ENCODE measurements at regions not wholly inside any gene's neighbourhood (a gene's known extent, or its start where the extent isn't known, plus 50 kb on each side); places are given as distances from the start of the nearest gene placed in this dataset.

GRCh38 chr9:4381744-4382143, 81.9 kb upstream of the GLIS3 start:
- TF ChIP-seq CTCF (IDR thresholded peaks at IDR 0.05), result no peak
- no peak for DNase-seq
- Histone ChIP-seq H3K27ac (no peak overlapping the region), H3K36me3 (no peaks in the 10 kb centered on the region), H3K27me3 (peaks cover 0 to 3% (median 0%) of the 10 kb centered on the region in 7 donors), H3K9me3 (no peaks in the 10 kb centered on the region), H3K4me1 (no peaks in the 10 kb centered on the region), H3K4me3 (no peak overlapping the region)
- WGBS, 2 donors, result 65 to 80% methylated on average over 4 of the region's 4 CpGs
- no peak for ATAC-seq
- intact Hi-C loops (cut with DNase I), result loop anchor here (2.0 to 10.0 kb wide), 9 partner anchors 103 to 363 kb away; partner anchors contain the start of gene AK3 (in 3 of the 10)

DNA sequence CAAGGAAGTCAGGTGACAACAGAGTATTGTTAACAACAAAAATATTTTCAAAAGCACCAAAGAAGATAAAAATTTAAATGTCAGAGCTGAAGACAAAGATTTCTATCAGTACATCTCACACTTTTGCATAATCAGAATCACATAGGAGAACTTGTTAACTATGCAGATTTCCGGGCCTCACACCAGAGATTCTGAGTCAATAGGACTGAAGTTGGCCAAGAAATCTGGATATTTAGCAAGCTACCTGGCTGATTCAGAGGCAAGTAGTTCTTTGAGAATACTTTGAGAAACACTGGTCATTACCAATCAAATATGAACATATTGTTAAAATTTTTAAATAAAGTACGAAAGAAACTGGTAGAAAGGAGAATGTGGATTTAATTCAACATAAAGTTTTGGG, 80.5 kb upstream of the GLIS3 start:
- Histone ChIP-seq H3K4me3 (no peak overlapping the region), H3K27me3 (peaks cover 0 to 3% (median 0%) of the 10 kb centered on the region in 7 donors), H3K36me3 (no peaks in the 10 kb centered on the region), H3K4me1 (no peaks in the 10 kb centered on the region), H3K27ac (no peak overlapping the region), H3K9me3 (no peaks in the 10 kb centered on the region)
- intact Hi-C loops (cut with DNase I), result loop anchor here in 9 of 10 donors (2.0 to 10.0 kb wide), 8 partner anchors 104 to 364 kb away; partner anchors contain the start of gene AK3 (in 3 of the 9)
- DNase-seq, result no peak
- no peak for TF ChIP-seq CTCF (IDR thresholded peaks at IDR 0.05)
- WGBS, 2 donors, result 86 to 92% methylated on average over 2 of the region's 2 CpGs
- no peak for ATAC-seq

GRCh38 chr9:4375424-4376200, 75.7 kb upstream of the GLIS3 start:
- Histone ChIP-seq H3K27me3 (peaks cover 0 to 29% (median 0%) of the 10 kb centered on the region in 7 donors), H3K9me3 (no peaks in the 10 kb centered on the region), H3K27ac (no peak overlapping the region), H3K4me1 (no peaks in the 10 kb centered on the region), H3K4me3 (no peak overlapping the region), H3K36me3 (no peaks in the 10 kb centered on the region)
- no peak for DNase-seq
- peak in 2 of 8 donors; percentile 66 to 67 for ATAC-seq
- peak in 8 of 9 donors; percentile 17 to 65 (median 53) for TF ChIP-seq CTCF (IDR thresholded peaks at IDR 0.05)
- intact Hi-C loops (cut with DNase I), result loop anchor here in 4 of 10 donors (5.0 to 10.0 kb wide), 4 partner anchors 643 to 1521 kb away; no protein-coding TSS in a partner anchor
- WGBS, 2 donors, result 48 to 53% methylated on average over 7 of the region's 7 CpGs

DNA sequence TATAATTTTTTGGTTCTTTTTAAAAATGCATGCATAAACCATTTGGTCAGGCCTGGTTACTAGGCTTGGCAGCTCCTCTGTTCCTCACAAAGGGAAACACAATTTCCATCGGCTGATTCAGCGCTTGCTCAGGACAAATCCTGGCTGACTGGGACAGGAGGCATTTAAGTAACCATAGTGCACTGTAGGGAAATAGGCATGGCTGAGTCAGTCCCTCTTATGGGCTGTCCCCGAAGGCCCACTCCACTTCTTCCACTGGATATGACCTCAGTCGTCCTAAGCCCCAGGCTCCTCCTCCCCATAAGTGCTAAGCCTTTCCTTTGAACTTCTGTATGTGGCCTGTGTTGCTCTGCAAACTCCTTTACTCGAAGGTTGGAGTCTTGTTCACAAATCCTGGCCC, 71.2 kb upstream of the GLIS3 start:
- no peaks in the 10 kb centered on the region for H3K9me3 ChIP-seq
- WGBS, 2 donors, result 65 to 74% methylated on average over 5 of the region's 5 CpGs
- peaks cover 0 to 26% (median 0%) of the 10 kb centered on the region in 7 donors for H3K27me3 ChIP-seq
- DNase-seq (no peak), ATAC-seq (no peak)
- no peak overlapping the region for H3K27ac ChIP-seq
- intact Hi-C loops (cut with DNase I), result loop anchor here in 4 of 10 donors (5.0 to 10.0 kb wide), 4 partner anchors 54 to 1516 kb away; no protein-coding TSS in a partner anchor
- H3K4me3 ChIP-seq, result no peak overlapping the region
- no peak for TF ChIP-seq CTCF (IDR thresholded peaks at IDR 0.05)
- no peaks in the 10 kb centered on the region for H3K4me1 ChIP-seq
- H3K36me3 ChIP-seq, result no peaks in the 10 kb centered on the region
